ENCODE measurements at regions not wholly inside any gene's neighbourhood (a gene's known extent, or its start where the extent isn't known, plus 50 kb on each side); places are given as distances from the start of the nearest gene placed in this dataset.

GRCh38 chr7:25308246-25308645 lies 80.0 kb upstream of the NPVF start:
- Mint-ChIP-seq H3K27ac (no peak overlapping the region), H3K27me3 (no peaks in the 10 kb centered on the region), H3K9me3 (no peaks in the 10 kb centered on the region), H3K4me3 (no peak overlapping the region), H3K36me3 (no peaks in the 10 kb centered on the region), H3K4me1 (ENCODE audit: unreplicated experiment) (peaks cover 13% of the 10 kb centered on the region)
- no peak for DNase-seq (ENCODE audit: extremely low spot score, unreplicated experiment)
- no peak for TF ChIP-seq CTCF (conservative IDR thresholded peaks at IDR 0.05)

- Mint-ChIP-seq H3K9me3 (no peaks in the 10 kb centered on the region), H3K27ac (no peak overlapping the region), H3K36me3 (no peaks in the 10 kb centered on the region), H3K4me1 (ENCODE audit: unreplicated experiment) (peaks cover 6% of the 10 kb centered on the region), H3K4me3 (no peak overlapping the region), H3K27me3 (no peaks in the 10 kb centered on the region)
- DNase-seq (ENCODE audit: extremely low spot score, unreplicated experiment): no peak
- no peak for TF ChIP-seq CTCF (conservative IDR thresholded peaks at IDR 0.05)
Measured at GRCh38 chr7:25308906-25309705, 80.8 kb upstream of the NPVF start.

GRCh38 chr7:25310896-25311295 lies 82.6 kb upstream of the NPVF start:
- H3K27me3 Mint-ChIP-seq: no peaks in the 10 kb centered on the region
- H3K4me1 Mint-ChIP-seq (ENCODE audit: unreplicated experiment): no peaks in the 10 kb centered on the region
- TF ChIP-seq CTCF (conservative IDR thresholded peaks at IDR 0.05): no peak
- H3K27ac Mint-ChIP-seq: no peak overlapping the region
- no peak overlapping the region for H3K4me3 Mint-ChIP-seq
- no peaks in the 10 kb centered on the region for H3K36me3 Mint-ChIP-seq
- no peaks in the 10 kb centered on the region for H3K9me3 Mint-ChIP-seq
- no peak for DNase-seq (ENCODE audit: extremely low spot score, unreplicated experiment)

GRCh38 chr7:25311346-25311745 lies 83.1 kb upstream of the NPVF start:
- Mint-ChIP-seq H3K27ac (no peak overlapping the region), H3K36me3 (no peaks in the 10 kb centered on the region), H3K9me3 (no peaks in the 10 kb centered on the region), H3K4me1 (ENCODE audit: unreplicated experiment) (peaks cover 3% of the 10 kb centered on the region), H3K27me3 (no peaks in the 10 kb centered on the region), H3K4me3 (no peak overlapping the region)
- DNase-seq (ENCODE audit: extremely low spot score, unreplicated experiment): no peak
- TF ChIP-seq CTCF (conservative IDR thresholded peaks at IDR 0.05): no peak

GRCh38 chr7:25312968-25313367 lies 84.7 kb upstream of the NPVF start:
- H3K9me3 Mint-ChIP-seq: no peaks in the 10 kb centered on the region
- DNase-seq (ENCODE audit: extremely low spot score, unreplicated experiment): no peak
- H3K4me3 Mint-ChIP-seq: no peak overlapping the region
- peaks cover 7% of the 10 kb centered on the region for H3K4me1 Mint-ChIP-seq (ENCODE audit: unreplicated experiment)
- no peak overlapping the region for H3K27ac Mint-ChIP-seq
- no peaks in the 10 kb centered on the region for H3K36me3 Mint-ChIP-seq
- TF ChIP-seq CTCF (conservative IDR thresholded peaks at IDR 0.05): no peak
- no peaks in the 10 kb centered on the region for H3K27me3 Mint-ChIP-seq
